ENCODE measurements at regions not wholly inside any gene's neighbourhood (a gene's known extent, or its start where the extent isn't known, plus 50 kb on each side); places are given as distances from the start of the nearest gene placed in this dataset.
"Not testable (repeated sequence)": the region's sequence is repeated elsewhere in the genome, so short reads cannot be mapped to it uniquely, and the experiment has no call there.

DNA sequence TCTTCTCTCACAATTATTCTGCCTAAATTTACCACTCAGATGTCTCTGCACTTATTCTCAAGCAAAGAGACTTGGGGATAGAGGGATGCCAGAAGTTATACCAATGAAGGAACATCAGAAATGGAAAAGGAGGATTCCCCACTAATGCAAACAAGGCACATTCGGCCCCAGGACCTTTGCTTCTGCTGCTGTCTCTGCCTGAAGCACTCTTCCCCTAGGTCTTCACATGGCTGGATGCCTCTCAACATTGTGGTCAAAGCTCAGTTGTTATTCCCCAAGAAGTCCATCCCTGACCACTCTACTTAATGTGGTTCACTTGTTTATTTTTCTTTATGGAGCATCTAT is 508.7 kb downstream of the DOK5 start:
- intact Hi-C loops (cut with DNase I): no loop called here
- DNase-seq: no peak

DNA sequence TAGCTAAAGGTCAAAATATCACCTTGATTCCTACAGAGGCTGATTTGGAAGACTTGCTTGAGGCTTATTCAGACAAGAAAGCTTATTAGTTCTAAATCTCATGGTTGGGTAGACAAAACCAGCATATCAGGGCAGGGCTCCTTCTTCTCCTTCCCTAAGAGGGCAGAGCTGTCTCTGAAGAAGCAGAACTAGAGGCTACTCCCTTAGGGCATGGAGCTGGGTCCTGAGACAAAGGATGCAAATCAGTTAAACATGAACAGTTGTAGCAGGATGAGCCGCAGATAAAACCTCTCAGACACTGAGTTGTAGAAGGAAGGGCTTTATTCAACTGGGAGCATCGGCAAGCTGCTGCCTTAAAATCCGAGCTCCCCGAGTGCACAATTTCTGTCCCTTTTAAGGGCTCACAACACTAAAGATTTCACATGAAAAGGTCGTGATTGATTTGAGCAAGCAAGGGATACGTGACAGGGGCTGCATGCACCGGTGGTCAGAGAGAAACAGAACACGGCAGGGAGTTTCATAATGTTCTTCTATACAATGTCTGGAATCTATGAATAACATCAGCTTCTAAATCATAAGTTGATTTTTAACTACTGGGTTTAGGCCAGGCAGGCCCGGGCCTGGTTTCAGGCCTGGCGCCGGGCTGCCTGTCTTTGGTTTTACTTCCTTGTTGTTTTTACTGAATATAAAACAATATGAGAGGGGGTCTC is 508.2 kb downstream of the DOK5 start:
- H3K36me3 ChIP-seq; H3K27me3 ChIP-seq; H3K27ac ChIP-seq; intact Hi-C loops (cut with DNase I); H3K4me1 ChIP-seq (ENCODE audit: insufficient read depth); DNase-seq; H3K9me3 ChIP-seq; H3K4me3 ChIP-seq: not testable (repeated sequence)
- 89 to 91% (median 90%) methylated on average over 11 of the region's 11 CpGs for WGBS, 3 donors

More for the DNA sequence above, 508.7 kb downstream of the DOK5 start:
- TF ChIP-seq, protein P1, sequence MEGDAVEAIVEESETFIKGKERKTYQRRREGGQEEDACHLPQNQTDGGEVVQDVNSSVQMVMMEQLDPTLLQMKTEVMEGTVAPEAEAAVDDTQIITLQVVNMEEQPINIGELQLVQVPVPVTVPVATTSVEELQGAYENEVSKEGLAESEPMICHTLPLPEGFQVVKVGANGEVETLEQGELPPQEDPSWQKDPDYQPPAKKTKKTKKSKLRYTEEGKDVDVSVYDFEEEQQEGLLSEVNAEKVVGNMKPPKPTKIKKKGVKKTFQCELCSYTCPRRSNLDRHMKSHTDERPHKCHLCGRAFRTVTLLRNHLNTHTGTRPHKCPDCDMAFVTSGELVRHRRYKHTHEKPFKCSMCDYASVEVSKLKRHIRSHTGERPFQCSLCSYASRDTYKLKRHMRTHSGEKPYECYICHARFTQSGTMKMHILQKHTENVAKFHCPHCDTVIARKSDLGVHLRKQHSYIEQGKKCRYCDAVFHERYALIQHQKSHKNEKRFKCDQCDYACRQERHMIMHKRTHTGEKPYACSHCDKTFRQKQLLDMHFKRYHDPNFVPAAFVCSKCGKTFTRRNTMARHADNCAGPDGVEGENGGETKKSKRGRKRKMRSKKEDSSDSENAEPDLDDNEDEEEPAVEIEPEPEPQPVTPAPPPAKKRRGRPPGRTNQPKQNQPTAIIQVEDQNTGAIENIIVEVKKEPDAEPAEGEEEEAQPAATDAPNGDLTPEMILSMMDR (IDR thresholded peaks at IDR 0.05): no peak
- TF ChIP-seq EP300 (IDR thresholded peaks at IDR 0.05) (no peak), POLR2A (IDR thresholded peaks at IDR 0.05) (no peak)
- H3K4me1 ChIP-seq (ENCODE audit: insufficient read depth): no peaks in the 10 kb centered on the region
- no peaks in the 10 kb centered on the region for H3K9me3 ChIP-seq
- no peaks in the 10 kb centered on the region for H3K36me3 ChIP-seq
- no peak overlapping the region for H3K4me3 ChIP-seq
- H3K27ac ChIP-seq: no peak overlapping the region
- WGBS, 3 donors: 82 to 88% (median 88%) methylated on average over 1 of the region's 1 CpG
- no peaks in the 10 kb centered on the region for H3K27me3 ChIP-seq

DNA sequence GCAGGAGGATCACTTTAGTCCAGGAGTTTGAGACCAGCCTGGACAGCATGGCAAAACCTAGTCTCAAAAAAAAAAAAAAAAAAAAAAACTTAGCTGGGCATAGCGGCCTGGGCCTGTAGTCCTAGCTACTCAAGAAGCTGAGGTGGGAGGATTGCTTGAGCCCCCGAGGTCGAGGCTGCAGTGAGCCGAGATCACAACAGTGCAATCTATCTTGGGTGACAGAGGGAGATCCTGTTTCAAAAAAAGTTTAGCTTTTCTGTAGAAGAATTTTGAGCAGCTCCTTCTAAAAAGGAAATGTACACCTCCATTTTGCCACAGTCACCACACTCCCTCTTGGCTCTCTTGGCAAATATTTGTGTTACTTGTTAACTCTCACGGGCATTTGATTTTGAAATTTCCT is 505.8 kb downstream of the DOK5 start:
- Histone ChIP-seq H3K9me3 (no peaks in the 10 kb centered on the region), H3K36me3 (no peaks in the 10 kb centered on the region), H3K4me3 (no peak overlapping the region), H3K27me3 (no peaks in the 10 kb centered on the region), H3K4me1 (ENCODE audit: insufficient read depth) (no peaks in the 10 kb centered on the region), H3K27ac (no peak overlapping the region)
- DNase-seq: no peak
- intact Hi-C loops (cut with DNase I): no loop called here
- no peak for TF ChIP-seq POLR2A (IDR thresholded peaks at IDR 0.05)
- TF ChIP-seq, protein P1 (IDR thresholded peaks at IDR 0.05): no peak
- TF ChIP-seq EP300 (IDR thresholded peaks at IDR 0.05): no peak
- 59 to 65% (median 62%) methylated on average over 5 of the region's 5 CpGs for WGBS, 3 donors

DNA sequence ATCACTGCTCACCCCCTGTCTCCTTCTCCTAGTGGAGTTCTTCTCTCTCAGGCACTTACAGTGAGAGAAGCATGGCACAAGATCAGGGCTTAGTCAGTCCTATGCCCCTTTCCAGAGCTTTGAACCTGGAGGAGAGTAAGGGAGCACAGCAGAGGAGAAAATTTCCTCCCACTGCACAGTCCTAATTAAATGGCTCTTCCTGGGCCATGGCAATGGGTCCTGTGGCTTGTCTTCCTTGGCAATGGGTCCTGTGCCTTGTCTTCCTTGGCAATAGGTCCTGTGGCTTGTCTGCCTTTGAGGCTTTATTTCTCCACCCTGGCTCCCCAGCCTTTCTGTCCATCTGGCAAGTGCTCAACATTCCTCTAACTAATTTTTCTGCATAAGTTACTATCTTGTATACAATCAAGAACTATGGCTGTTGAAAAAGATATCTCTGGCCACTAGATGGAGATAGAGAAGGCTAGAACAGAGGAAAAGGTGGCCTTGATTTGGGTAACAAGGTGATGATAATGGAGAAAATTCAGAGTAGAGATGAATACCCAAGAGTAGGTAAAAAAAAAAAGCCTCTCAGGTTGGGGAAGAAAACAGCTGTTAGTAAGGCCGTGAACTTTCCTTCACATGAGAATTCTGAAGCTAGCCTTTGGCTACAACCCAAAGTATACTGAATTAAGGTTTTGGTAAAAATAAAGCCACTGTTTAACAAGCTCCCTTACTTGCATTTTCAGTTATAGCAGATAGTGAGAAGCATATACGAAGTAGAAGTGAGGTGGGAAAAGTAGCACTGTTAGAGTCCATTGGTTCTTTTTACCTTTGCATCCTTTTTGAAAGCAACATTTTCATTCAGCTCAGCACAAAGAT is 504.9 kb downstream of the DOK5 start:
- no peak overlapping the region for H3K27ac ChIP-seq
- WGBS, 3 donors: 5 to 13% (median 7%) methylated on average over 2 of the region's 2 CpGs
- no peak for TF ChIP-seq EP300 (IDR thresholded peaks at IDR 0.05)
- TF ChIP-seq POLR2A (IDR thresholded peaks at IDR 0.05): no peak
- TF ChIP-seq, protein P1 (IDR thresholded peaks at IDR 0.05): no peak
- intact Hi-C loops (cut with DNase I): no loop called here
- no peaks in the 10 kb centered on the region for H3K4me1 ChIP-seq (ENCODE audit: insufficient read depth)
- no peaks in the 10 kb centered on the region for H3K36me3 ChIP-seq
- DNase-seq: no peak
- H3K9me3 ChIP-seq: no peaks in the 10 kb centered on the region
- no peaks in the 10 kb centered on the region for H3K27me3 ChIP-seq
- H3K4me3 ChIP-seq: no peak overlapping the region

DNA sequence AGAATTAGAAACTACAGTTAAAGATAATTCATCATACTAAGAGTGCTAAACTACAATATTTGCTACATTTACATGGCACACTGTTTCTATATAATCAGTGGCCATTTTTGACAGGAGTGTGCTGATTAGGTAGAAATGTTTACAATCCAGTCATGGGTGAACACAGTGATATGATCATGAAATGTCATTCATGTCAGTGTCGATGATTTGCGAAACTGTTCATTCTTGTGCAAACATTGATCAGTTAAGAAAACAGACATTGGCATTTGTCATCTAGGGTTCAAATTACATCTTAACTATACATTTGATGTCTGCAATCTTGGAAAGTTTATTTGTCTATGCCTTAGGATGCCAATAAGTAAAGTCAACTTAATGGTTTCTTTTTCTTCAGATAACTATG is 474.9 kb downstream of the DOK5 start:
- intact Hi-C loops (cut with DNase I): no loop called here
- H3K27ac ChIP-seq: no peak overlapping the region
- TF ChIP-seq EP300 (IDR thresholded peaks at IDR 0.05): no peak
- no peak for TF ChIP-seq POLR2A (IDR thresholded peaks at IDR 0.05)
- TF ChIP-seq, protein P1 (IDR thresholded peaks at IDR 0.05): no peak
- no peak for DNase-seq
- no peaks in the 10 kb centered on the region for H3K9me3 ChIP-seq
- H3K4me1 ChIP-seq (ENCODE audit: insufficient read depth): no peaks in the 10 kb centered on the region
- no peak overlapping the region for H3K4me3 ChIP-seq
- H3K36me3 ChIP-seq: no peaks in the 10 kb centered on the region
- no peaks in the 10 kb centered on the region for H3K27me3 ChIP-seq
- whole genome bisulfite sequencing, 3 donors: 95 to 100% (median 97%) methylated on average over 2 of the region's 2 CpGs
